HG03064 (cell line): ENCODE measurements at regions not wholly inside any gene's neighbourhood (a gene's known extent, or its start where the extent isn't known, plus 50 kb on each side); places are given as distances from the start of the nearest gene placed in this dataset.

Source experiments
- ATAC-seq: cut with Tn5 transposase; IDR thresholded peaks from one replicate; pipeline ENCODE4 v1.9.1; 2021; ENCODE audit warnings: low read depth; ENCODE audit not compliant: unreplicated experiment

GRCh38 chr2:196478588-196478987 lies 160.9 kb upstream of the CCDC150 start:
- no peak for ATAC-seq

- no peak for ATAC-seq
Measured at GRCh38 chr2:196479350-196479749, 160.2 kb upstream of the CCDC150 start.

GRCh38 chr2:196480653-196481323 lies 158.7 kb upstream of the CCDC150 start:
- ATAC-seq, result no peak

- no peak for ATAC-seq
Measured at GRCh38 chr2:196481324-196481697, 158.2 kb upstream of the CCDC150 start.

- ATAC-seq, result no peak
Measured at GRCh38 chr2:196482119-196483065, 157.1 kb upstream of the CCDC150 start.

GRCh38 chr2:196486146-196486545 lies 153.4 kb upstream of the CCDC150 start:
- ATAC-seq, result no peak

- no peak for ATAC-seq
Measured at GRCh38 chr2:196487417-196487816, 152.1 kb upstream of the CCDC150 start.

- ATAC-seq, result no peak
Measured at GRCh38 chr2:196489371-196489770, 150.1 kb upstream of the CCDC150 start.

- no peak for ATAC-seq
Measured at GRCh38 chr2:196492946-196493345, 146.6 kb upstream of the CCDC150 start.

- no peak for ATAC-seq
Measured at GRCh38 chr2:196498962-196499361, 140.6 kb upstream of the CCDC150 start.

GRCh38 chr2:196499686-196500085 lies 139.8 kb upstream of the CCDC150 start:
- no peak for ATAC-seq

- ATAC-seq, result no peak
Measured at GRCh38 chr2:196500686-196501431, 138.7 kb upstream of the CCDC150 start.

- no peak for ATAC-seq
Measured at GRCh38 chr2:196501836-196502235, 137.7 kb upstream of the CCDC150 start.

- no peak for ATAC-seq
Measured at GRCh38 chr2:196502386-196502785, 137.1 kb upstream of the CCDC150 start.

- ATAC-seq, result no peak
Measured at GRCh38 chr2:196503398-196503797, 136.1 kb upstream of the CCDC150 start.

- ATAC-seq, result no peak
Measured at GRCh38 chr2:196504788-196505187, 134.7 kb upstream of the CCDC150 start.

GRCh38 chr2:196510246-196510645 lies 129.3 kb upstream of the CCDC150 start:
- ATAC-seq, result no peak

- no peak for ATAC-seq
Measured at GRCh38 chr2:196511258-196512168, 128.0 kb upstream of the CCDC150 start.

- no peak for ATAC-seq
Measured at GRCh38 chr2:196513796-196514526, 125.6 kb upstream of the CCDC150 start.
